ENCODE measurements at regions not wholly inside any gene's neighbourhood (a gene's known extent, or its start where the extent isn't known, plus 50 kb on each side); places are given as distances from the start of the nearest gene placed in this dataset.

GRCh38 chr13:111567637-111568036 lies 247.2 kb downstream of the TEX29 start:
- TF ChIP-seq CTCF (IDR thresholded peaks at IDR 0.05; ENCODE audit: low read depth, low read length) = no peak
- H3K4me3 ChIP-seq (ENCODE audit: low read depth, low read length) = no peak overlapping the region

- TF ChIP-seq CTCF (IDR thresholded peaks at IDR 0.05; ENCODE audit: low read depth, low read length) = no peak
- no peak overlapping the region for H3K4me3 ChIP-seq (ENCODE audit: low read depth, low read length)
Measured at GRCh38 chr13:111568290-111568689, 247.8 kb downstream of the TEX29 start.

GRCh38 chr13:111570911-111571310 lies 250.5 kb downstream of the TEX29 start:
- no peak for TF ChIP-seq CTCF (IDR thresholded peaks at IDR 0.05; ENCODE audit: low read depth, low read length)
- H3K4me3 ChIP-seq (ENCODE audit: low read depth, low read length) = no peak overlapping the region

GRCh38 chr13:111572956-111573761 lies 252.7 kb downstream of the TEX29 start:
- H3K4me3 ChIP-seq (ENCODE audit: low read depth, low read length) = no peak overlapping the region
- TF ChIP-seq CTCF (IDR thresholded peaks at IDR 0.05; ENCODE audit: low read depth, low read length) = no peak

GRCh38 chr13:111573801-111574200 lies 253.4 kb downstream of the TEX29 start:
- no peak for TF ChIP-seq CTCF (IDR thresholded peaks at IDR 0.05; ENCODE audit: low read depth, low read length)
- no peak overlapping the region for H3K4me3 ChIP-seq (ENCODE audit: low read depth, low read length)

GRCh38 chr13:111575276-111575675 lies 254.8 kb downstream of the TEX29 start:
- H3K4me3 ChIP-seq (ENCODE audit: low read depth, low read length) = no peak overlapping the region
- no peak for TF ChIP-seq CTCF (IDR thresholded peaks at IDR 0.05; ENCODE audit: low read depth, low read length)

GRCh38 chr13:111575719-111576118 lies 255.3 kb downstream of the TEX29 start:
- no peak for TF ChIP-seq CTCF (IDR thresholded peaks at IDR 0.05; ENCODE audit: low read depth, low read length)
- no peak overlapping the region for H3K4me3 ChIP-seq (ENCODE audit: low read depth, low read length)

All from WI38 (cell line).